ENCODE measurements at regions not wholly inside any gene's neighbourhood (a gene's known extent, or its start where the extent isn't known, plus 50 kb on each side); places are given as distances from the start of the nearest gene placed in this dataset.

DNA sequence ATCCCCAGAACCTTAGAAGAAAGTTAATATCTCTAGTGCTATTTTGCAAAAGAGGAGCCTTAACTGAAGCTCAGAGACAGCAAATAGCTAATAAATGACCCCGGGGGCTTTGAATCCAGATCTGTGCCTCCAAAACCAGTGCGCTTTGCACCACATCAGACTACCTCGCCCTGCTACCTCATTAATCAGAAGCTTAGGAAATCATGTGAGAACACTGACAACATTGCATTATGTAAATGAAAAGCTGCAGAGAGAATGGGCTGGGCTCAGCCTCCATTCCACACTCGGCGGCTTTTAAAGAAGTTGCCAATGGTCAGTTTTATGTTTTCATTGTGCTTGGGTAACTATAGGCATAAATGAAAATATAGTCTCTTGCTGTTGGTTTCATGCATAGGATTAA is 54.0 kb upstream of the STMND1 start:
- DNase-seq: no peak

GRCh38 chr6:17045581-17046322 is 56.1 kb upstream of the STMND1 start:
- DNase-seq: no peak

DNA sequence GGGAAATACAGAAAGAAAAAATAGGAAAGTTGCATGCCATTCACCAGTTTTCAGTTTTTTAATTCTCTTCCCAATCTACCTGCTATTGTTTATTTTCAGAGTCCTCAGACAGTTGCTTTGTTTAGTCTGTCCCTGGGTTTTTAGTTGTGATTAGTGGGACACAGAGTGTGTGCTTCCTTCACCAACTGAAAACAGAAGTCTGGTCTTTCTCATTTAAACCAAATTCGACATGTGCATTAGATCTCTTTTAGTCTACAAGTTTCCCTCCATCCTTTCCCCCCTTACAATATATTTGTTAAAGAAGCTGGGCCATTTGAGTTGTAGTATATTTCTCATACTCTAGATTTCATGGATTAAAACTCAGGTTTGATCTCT is 58.7 kb upstream of the STMND1 start:
- DNase-seq: no peak

- DNase-seq: no peak
These were observed 59.3 kb upstream of the STMND1 start for GRCh38 chr6:17042422-17043147.

- DNase-seq: no peak
These were observed 62.6 kb upstream of the STMND1 start for GRCh38 chr6:17039266-17039665.

DNA sequence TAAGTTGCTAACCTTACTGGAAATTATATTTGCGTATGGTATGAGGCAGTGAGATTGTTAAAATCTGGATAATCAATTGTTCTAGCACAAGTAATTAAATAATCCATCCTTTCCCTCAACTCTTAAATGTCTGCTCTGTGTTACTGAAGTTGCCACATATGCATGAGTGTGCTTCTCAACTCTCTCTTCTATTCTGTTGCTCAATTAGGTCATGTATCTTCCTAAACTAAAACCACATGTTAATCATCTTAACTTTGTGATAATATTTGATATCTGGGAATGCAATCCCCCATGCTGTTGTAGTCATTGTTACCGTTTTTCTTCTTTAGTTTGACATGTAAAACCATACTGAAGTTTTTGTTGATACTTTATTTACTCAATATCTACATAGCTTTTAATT is 63.5 kb upstream of the STMND1 start:
- no peak for DNase-seq

DNA sequence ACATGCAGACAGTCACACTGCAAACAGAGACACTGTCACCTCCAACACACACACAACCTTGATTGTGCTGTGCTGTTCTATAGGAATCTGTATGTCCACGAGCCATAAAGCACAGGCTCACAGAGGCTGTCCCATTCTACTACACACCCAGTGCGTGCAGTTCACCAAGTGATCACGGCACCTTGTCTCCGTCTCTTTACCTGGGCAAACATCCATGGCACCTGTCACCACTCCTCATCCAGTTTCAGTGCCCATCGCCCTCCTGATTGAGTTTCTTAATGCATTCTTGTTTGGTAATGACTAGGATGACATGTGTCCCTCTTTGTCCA is 65.8 kb upstream of the STMND1 start:
- DNase-seq: no peak

- DNase-seq: no peak
These were observed 66.4 kb upstream of the STMND1 start for GRCh38 chr6:17035257-17036064.

- no peak for DNase-seq
These were observed 68.1 kb upstream of the STMND1 start for GRCh38 chr6:17033746-17034145.

DNA sequence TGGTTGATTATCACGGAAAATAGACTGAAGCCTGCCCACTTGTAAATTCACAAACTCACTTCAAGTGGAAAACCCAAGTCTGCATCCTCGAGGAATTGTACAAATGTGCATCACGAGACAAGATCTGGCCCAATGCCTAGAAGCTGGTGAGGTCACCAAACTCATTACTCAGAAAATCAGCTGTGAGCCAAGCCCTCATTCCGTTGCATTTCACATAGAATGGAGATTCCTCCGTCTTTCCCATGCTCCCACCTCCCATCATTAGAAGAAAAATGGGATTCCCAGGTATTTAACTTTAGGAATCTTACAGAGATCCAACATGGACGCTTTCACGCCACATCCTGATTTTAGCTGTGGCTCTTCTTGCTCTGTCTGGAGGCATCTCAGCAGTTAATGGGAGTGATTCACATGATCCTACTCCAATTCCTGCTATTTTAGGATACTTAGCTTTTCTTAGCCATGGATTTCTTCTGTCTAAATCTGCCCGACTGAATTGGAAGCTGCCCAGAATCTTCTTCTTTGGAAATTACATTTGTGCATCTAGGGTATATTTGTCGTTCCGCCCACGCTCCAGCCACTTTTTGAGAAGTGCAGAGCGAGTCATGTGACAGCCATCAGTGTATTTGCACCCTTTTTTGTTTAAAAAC is 68.7 kb upstream of the STMND1 start:
- DNase-seq: no peak

GRCh38 chr6:17032590-17032987 is 69.3 kb upstream of the STMND1 start:
- DNase-seq: no peak

GRCh38 chr6:17031961-17032360 is 69.9 kb upstream of the STMND1 start:
- DNase-seq: no peak

GRCh38 chr6:17027441-17027840 is 74.4 kb upstream of the STMND1 start:
- no peak for DNase-seq

DNA sequence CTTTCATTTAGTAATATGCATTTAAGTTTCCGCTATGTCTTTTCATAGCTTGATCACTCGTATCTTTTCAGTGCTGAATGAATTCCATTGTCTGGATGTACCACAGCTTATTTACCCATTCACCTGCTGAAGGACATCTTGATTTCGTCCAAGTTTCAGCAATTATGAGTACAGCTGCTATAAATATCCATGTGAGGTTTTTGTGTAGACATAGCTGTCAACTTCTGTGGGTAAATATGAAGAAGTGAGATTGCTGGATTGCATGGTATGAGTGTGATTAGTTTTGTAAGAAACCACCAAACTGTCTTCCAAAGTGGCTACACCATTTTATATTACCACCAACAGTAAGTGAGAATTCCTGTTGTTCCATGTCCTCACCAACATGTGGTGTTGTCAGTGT is 79.2 kb upstream of the STMND1 start:
- DNase-seq: no peak

- DNase-seq: no peak
These were observed 80.3 kb upstream of the STMND1 start for GRCh38 chr6:17021539-17021889.

DNA sequence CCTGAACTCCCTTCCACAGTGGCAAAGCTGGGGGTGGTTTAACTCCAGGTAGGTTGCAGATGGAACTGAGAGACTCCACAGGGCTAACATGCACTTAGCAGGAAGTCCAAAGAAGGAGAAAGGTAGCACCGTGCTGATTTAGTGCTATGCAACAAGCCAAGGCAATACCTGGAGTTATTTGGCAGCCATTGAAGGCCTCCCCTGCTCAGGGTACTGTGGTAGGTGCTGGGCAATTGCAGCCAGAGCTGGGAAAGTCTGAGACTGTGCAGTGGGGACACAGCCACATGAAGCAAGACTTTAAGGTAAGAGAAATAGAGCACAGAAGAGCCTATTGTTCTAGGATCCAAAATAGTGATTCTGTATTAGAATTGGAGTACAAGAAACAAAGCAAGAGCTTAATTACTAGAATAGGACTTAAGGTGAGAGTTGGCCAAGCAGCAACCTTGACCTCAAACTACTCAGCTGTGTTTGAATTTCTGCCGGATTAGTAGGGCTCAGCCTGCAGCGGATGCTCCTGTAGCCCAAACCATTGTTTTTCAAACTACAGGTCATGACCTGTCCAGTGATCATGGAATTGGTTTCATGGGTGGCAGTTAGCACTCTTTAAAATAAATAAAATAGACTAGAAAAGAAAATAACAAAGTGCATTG is 80.8 kb upstream of the STMND1 start:
- DNase-seq: no peak

GRCh38 chr6:17018425-17018824 is 83.4 kb upstream of the STMND1 start:
- no peak for DNase-seq

DNA sequence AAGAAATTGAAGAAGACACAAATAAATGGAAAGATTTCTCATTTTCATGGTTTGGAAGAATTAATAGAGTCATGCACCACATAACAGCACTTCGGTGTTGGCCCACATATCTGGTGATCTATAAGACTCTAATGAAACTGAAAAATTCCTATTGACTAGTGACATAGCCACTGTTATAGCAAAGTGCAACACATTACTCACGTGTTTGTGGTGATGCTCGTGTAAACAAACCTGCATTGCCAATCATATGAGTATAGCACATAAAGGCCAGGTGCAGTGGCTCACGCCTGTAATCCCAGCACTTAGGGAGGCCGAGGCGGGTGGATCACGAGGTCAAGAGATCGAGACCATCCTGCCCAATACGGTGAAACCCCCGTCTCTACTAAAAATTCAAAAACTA is 84.4 kb upstream of the STMND1 start:
- DNase-seq: no peak

GRCh38 chr6:17015551-17016381 is 86.1 kb upstream of the STMND1 start:
- no peak for DNase-seq

GRCh38 chr6:17015144-17015543 is 86.7 kb upstream of the STMND1 start:
- DNase-seq: no peak

DNA sequence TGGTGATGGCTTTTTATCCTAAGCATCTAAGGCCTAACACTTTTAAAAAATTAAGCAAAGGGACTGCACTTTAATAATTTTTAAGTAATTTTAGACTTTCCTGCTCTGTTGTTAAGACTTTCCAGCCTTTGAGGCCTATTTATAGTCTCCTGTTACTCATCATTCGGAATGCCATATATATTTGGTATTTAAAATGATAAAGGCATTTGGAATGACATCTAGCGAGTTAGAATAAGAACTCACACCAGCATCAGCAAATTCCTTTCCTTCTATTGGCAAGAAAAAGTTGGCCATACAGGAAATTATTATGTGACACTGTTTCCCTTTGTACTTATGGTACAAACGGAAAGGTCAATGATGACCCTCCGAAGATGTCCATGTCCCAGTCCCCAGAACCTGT is 88.1 kb upstream of the STMND1 start:
- DNase-seq: no peak
